Endodermal cell (in vitro differentiated cells): ENCODE measurements at regions not wholly inside any gene's neighbourhood (a gene's known extent, or its start where the extent isn't known, plus 50 kb on each side); places are given as distances from the start of the nearest gene placed in this dataset.

ENCODE experiments used
- DNase-seq: peaks from one replicate; pipeline ENCODE4 v3.0.0-alpha.2; 2017
- H3K27ac ChIP-seq: 2 replicates; pipeline ENCODE4 v1.5.1; 2013; ENCODE audit warnings: mild to moderate bottlenecking, low read depth, low read length, moderate library complexity
- H3K27me3 ChIP-seq: 2 replicates; pipeline ENCODE4 v1.6.1; 2013; ENCODE audit warnings: mild to moderate bottlenecking, low read length, moderate library complexity; ENCODE audit not compliant: insufficient read depth, control insufficient read depth, poor library complexity, severe bottlenecking
- H3K36me3 ChIP-seq: 2 replicates; pipeline ENCODE4 v1.7.0; 2013; ENCODE audit warnings: mild to moderate bottlenecking, low read length, moderate library complexity; ENCODE audit not compliant: control insufficient read depth, insufficient read depth
- H3K4me1 ChIP-seq: one replicate; pipeline ENCODE4 v1.7.0; 2013; ENCODE audit warnings: low read length; ENCODE audit not compliant: control insufficient read depth, insufficient read depth
- H3K4me3 ChIP-seq: 2 replicates; pipeline ENCODE4 v1.5.1; 2013; ENCODE audit warnings: mild to moderate bottlenecking, low read length, moderate library complexity
- H3K9ac ChIP-seq: 2 replicates; pipeline ENCODE4 v1.6.1; 2013; ENCODE audit warnings: mild to moderate bottlenecking, low read length, moderate library complexity; ENCODE audit not compliant: poor library complexity, severe bottlenecking; ENCODE audit errors: extremely low read depth
- H3K9me3 ChIP-seq: 2 replicates; pipeline ENCODE4 v1.6.1; 2013; ENCODE audit warnings: mild to moderate bottlenecking, low read length, moderate library complexity; ENCODE audit not compliant: control insufficient read depth
- H3K27ac Mint-ChIP-seq: 2 replicates; pipeline ENCODE4 v1.8.0; 2020; ENCODE audit warnings: mixed read lengths
- H3K27me3 Mint-ChIP-seq: 2 replicates; pipeline ENCODE4 v1.8.0; 2021; ENCODE audit warnings: mild to moderate bottlenecking, mixed read lengths; ENCODE audit not compliant: insufficient read depth
- H3K36me3 Mint-ChIP-seq: 2 replicates; pipeline ENCODE4 v1.8.0; 2020; ENCODE audit warnings: low read depth, mixed read lengths
- H3K4me1 Mint-ChIP-seq: 2 replicates; pipeline ENCODE4 v1.8.0; 2020; ENCODE audit warnings: mixed read lengths
- H3K4me3 Mint-ChIP-seq: 2 replicates; pipeline ENCODE4 v1.8.0; 2020; ENCODE audit warnings: mild to moderate bottlenecking, moderate library complexity, mixed read lengths
- H3K9me3 Mint-ChIP-seq: 2 replicates; pipeline ENCODE4 v1.8.0; 2020; ENCODE audit warnings: mild to moderate bottlenecking, mixed read lengths
- CTCF ChIP-seq: fragments of 200-600 bp; sonication (generic); conservative IDR thresholded peaks from 2 replicates; pipeline ENCODE4 v1.5.0; 2021; ENCODE audit warnings: antibody characterized with exemption, mild to moderate bottlenecking
- WGBS, 2 experiments: methylation state at CpG; one replicate each; pipeline versions ENCODE4 v1.1.5 to v1.1.7; 2013; ENCODE audit warnings: missing lambda C conversion rate in 2 of 2, mixed read lengths in 1 of 2; ENCODE audit not compliant: insufficient coverage in 1 of 2, insufficient read length in 1 of 2; 5-methylcytosine and 5-hydroxymethylcytosine counted together

- no peak for DNase-seq
- Mint-ChIP-seq H3K27ac (no peak overlapping the region), H3K9me3 (peaks cover 8% of the 10 kb centered on the region), H3K27me3 (no peaks in the 10 kb centered on the region), H3K4me3 (no peak overlapping the region), H3K4me1 (no peaks in the 10 kb centered on the region), H3K36me3 (peaks cover 2% of the 10 kb centered on the region)
- Histone ChIP-seq H3K9ac (no peak overlapping the region), H3K27ac (no peak overlapping the region), H3K4me1 (no peaks in the 10 kb centered on the region), H3K4me3 (no peak overlapping the region), H3K36me3 (no peaks in the 10 kb centered on the region), H3K27me3 (no peaks in the 10 kb centered on the region), H3K9me3 (no peaks in the 10 kb centered on the region)
- no peak for TF ChIP-seq CTCF
Measured at GRCh38 chrX:116236666-116237065, 66.1 kb downstream of the AGTR2 start.

GRCh38 chrX:116238093-116238492 lies 67.5 kb downstream of the AGTR2 start:
- Histone ChIP-seq H3K36me3 (no peaks in the 10 kb centered on the region), H3K9ac (no peak overlapping the region), H3K4me3 (no peak overlapping the region), H3K27me3 (no peaks in the 10 kb centered on the region), H3K4me1 (no peaks in the 10 kb centered on the region), H3K9me3 (no peaks in the 10 kb centered on the region), H3K27ac (no peak overlapping the region)
- Mint-ChIP-seq H3K27me3 (no peaks in the 10 kb centered on the region), H3K36me3 (peaks cover 2% of the 10 kb centered on the region), H3K27ac (no peak overlapping the region), H3K4me3 (no peak overlapping the region), H3K4me1 (no peaks in the 10 kb centered on the region), H3K9me3 (peaks cover 10% of the 10 kb centered on the region)
- WGBS, 2 experiments = 86% methylated on average over 1 of the region's 1 CpG; no CpG with 5 or more reads in 1 of the 2 experiments
- no peak for TF ChIP-seq CTCF
- DNase-seq = no peak

- no peak overlapping the region for H3K27ac Mint-ChIP-seq
- no peaks in the 10 kb centered on the region for H3K9me3 ChIP-seq
- TF ChIP-seq CTCF = no peak
- H3K36me3 Mint-ChIP-seq = peaks cover 2% of the 10 kb centered on the region
- no peaks in the 10 kb centered on the region for H3K36me3 ChIP-seq
- no peak for DNase-seq
- 92% methylated on average over 2 of the region's 2 CpGs; no CpG with 5 or more reads in 1 of the 2 experiments for WGBS, 2 experiments
- no peak overlapping the region for H3K9ac ChIP-seq
- no peaks in the 10 kb centered on the region for H3K27me3 ChIP-seq
- H3K4me1 Mint-ChIP-seq = no peaks in the 10 kb centered on the region
- H3K9me3 Mint-ChIP-seq = peaks cover 16% of the 10 kb centered on the region
- H3K27me3 Mint-ChIP-seq = no peaks in the 10 kb centered on the region
- H3K4me1 ChIP-seq = no peaks in the 10 kb centered on the region
- no peak overlapping the region for H3K4me3 Mint-ChIP-seq
- H3K4me3 ChIP-seq = no peak overlapping the region
- no peak overlapping the region for H3K27ac ChIP-seq
Measured at GRCh38 chrX:116238567-116239255, 68.2 kb downstream of the AGTR2 start.
